ENCODE measurements at regions not wholly inside any gene's neighbourhood (a gene's known extent, or its start where the extent isn't known, plus 50 kb on each side); places are given as distances from the start of the nearest gene placed in this dataset.

DNA sequence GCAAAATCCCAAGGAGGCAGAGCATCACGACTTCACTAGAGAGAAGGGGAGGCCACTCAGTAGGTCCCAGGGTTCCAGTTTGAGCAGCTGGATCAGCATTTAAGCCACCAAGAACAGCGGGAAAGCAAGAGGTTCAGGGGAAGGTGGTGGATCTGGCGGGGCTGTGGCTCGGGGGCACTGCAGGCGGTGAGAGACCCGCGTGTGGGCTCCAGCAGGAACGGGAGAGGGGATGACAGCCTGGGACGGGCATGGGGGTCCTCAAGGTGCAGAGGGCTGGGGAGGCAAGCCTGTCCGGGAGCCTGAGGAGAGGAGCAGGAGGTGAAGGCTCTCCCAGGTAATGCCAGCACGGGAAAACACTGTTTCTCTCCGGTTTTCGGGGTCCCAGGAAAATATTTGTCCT, 123.6 kb downstream of the IRX2 start:
- no peak for DNase-seq (ENCODE audit: low read depth)
- no peak overlapping the region for H3K4me3 ChIP-seq (ENCODE audit: low read length)
- TF ChIP-seq CTCF (conservative IDR thresholded peaks at IDR 0.05; ENCODE audit: low read length): no peak

DNA sequence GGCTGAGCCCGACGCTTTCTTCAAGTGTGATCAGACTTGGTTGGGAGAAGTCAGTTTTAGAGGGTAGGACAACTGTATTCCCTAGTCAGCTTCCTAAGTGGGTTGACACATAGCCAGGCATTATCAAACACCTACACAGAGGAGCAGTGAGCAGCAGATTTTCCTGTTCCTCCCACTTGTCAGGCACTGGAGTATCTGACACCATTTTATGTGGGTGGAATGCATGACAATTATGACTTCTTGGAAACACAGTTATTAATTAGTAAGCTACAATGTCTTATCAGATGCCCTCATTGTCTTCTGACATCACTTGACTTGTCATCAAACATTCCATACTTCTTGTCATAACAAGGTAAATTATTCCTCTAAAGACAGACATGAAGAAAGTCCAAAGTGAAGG, 124.9 kb downstream of the IRX2 start:
- no peak for TF ChIP-seq CTCF (conservative IDR thresholded peaks at IDR 0.05; ENCODE audit: low read length)
- no peak overlapping the region for H3K4me3 ChIP-seq (ENCODE audit: low read length)
- DNase-seq (ENCODE audit: low read depth): no peak

GRCh38 chr5:2622866-2623265, 128.6 kb downstream of the IRX2 start:
- no peak for DNase-seq (ENCODE audit: low read depth)
- H3K4me3 ChIP-seq (ENCODE audit: low read length): no peak overlapping the region
- TF ChIP-seq CTCF (conservative IDR thresholded peaks at IDR 0.05; ENCODE audit: low read length): no peak

GRCh38 chr5:2621631-2622030, 129.8 kb downstream of the IRX2 start:
- no peak for DNase-seq (ENCODE audit: low read depth)
- no peak overlapping the region for H3K4me3 ChIP-seq (ENCODE audit: low read length)
- no peak for TF ChIP-seq CTCF (conservative IDR thresholded peaks at IDR 0.05; ENCODE audit: low read length)

- no peak for DNase-seq (ENCODE audit: low read depth)
- TF ChIP-seq CTCF (conservative IDR thresholded peaks at IDR 0.05; ENCODE audit: low read length): no peak
- no peak overlapping the region for H3K4me3 ChIP-seq (ENCODE audit: low read length)
Observed at GRCh38 chr5:2619216-2619615, 132.3 kb downstream of the IRX2 start.

GRCh38 chr5:2617461-2617860, 134.0 kb downstream of the IRX2 start:
- no peak overlapping the region for H3K4me3 ChIP-seq (ENCODE audit: low read length)
- TF ChIP-seq CTCF (conservative IDR thresholded peaks at IDR 0.05; ENCODE audit: low read length): no peak
- DNase-seq (ENCODE audit: low read depth): no peak

GRCh38 chr5:2615917-2616316, 135.6 kb downstream of the IRX2 start:
- H3K4me3 ChIP-seq (ENCODE audit: low read length): no peak overlapping the region
- no peak for DNase-seq (ENCODE audit: low read depth)
- no peak for TF ChIP-seq CTCF (conservative IDR thresholded peaks at IDR 0.05; ENCODE audit: low read length)

Measured in AG10803 (cell line).